ENCODE measurements at regions not wholly inside any gene's neighbourhood (a gene's known extent, or its start where the extent isn't known, plus 50 kb on each side); places are given as distances from the start of the nearest gene placed in this dataset.

- 48% methylated on average over 4 of the region's 4 CpGs for WGBS (ENCODE audit: low lambda C conversion rate)
- H3K27ac ChIP-seq (ENCODE audit: low read depth in 2 of 2, low read length in 1 of 2): no peak overlapping the region; a peak in 1 of 4 replicates
- peaks cover 4% of the 10 kb centered on the region for H3F3A ChIP-seq (replicated peaks; ENCODE audit: insufficient read depth)
- H4K20me1 ChIP-seq (ENCODE audit: insufficient read depth): no peaks in the 10 kb centered on the region
- H3K79me2 ChIP-seq (ENCODE audit: insufficient read depth): no peaks in the 10 kb centered on the region
- H3K4me3 ChIP-seq (ENCODE audit: low read depth in 2 of 2, low read length in 1 of 2): no peak overlapping the region
- H3K9ac ChIP-seq: no peak overlapping the region
- TF ChIP-seq MXI1 (IDR thresholded peaks at IDR 0.05; ENCODE audit: low read depth, low read length) (no peak), SIN3A (IDR thresholded peaks at IDR 0.05; ENCODE audit: borderline replicate concordance, low read depth, low read length) (no peak), NRF1 (IDR thresholded peaks at IDR 0.05; ENCODE audit: low read depth, low read length) (no peak), GABPA (IDR thresholded peaks at IDR 0.05; ENCODE audit: low read depth) (no peak), YY1 (IDR thresholded peaks at IDR 0.05; ENCODE audit: low read depth) (no peak), POLR2AphosphoS5 (IDR thresholded peaks at IDR 0.05; ENCODE audit: low read depth, low read length) (no peak), JUND (IDR thresholded peaks at IDR 0.05) (no peak), TAF1 (IDR thresholded peaks at IDR 0.05; ENCODE audit: borderline replicate concordance, low read depth, low read length) (no peak), ELF1 (IDR thresholded peaks at IDR 0.05) (no peak), RXRA (IDR thresholded peaks at IDR 0.05; ENCODE audit: borderline replicate concordance, low read depth) (no peak), ZBTB33 (IDR thresholded peaks at IDR 0.05; ENCODE audit: borderline replicate concordance, low read depth) (no peak), FOXM1 (IDR thresholded peaks at IDR 0.05; ENCODE audit: low read depth) (no peak), CHD2 (IDR thresholded peaks at IDR 0.05; ENCODE audit: low read length, partially characterized antibody) (no peak), TCF12 (IDR thresholded peaks at IDR 0.05) (no peak), EP300 (IDR thresholded peaks at IDR 0.05; ENCODE audit: borderline replicate concordance in 1 of 2, low read depth in 1 of 2, low read length in 1 of 2) (no peak), MEF2A (IDR thresholded peaks at IDR 0.05; ENCODE audit: borderline replicate concordance, low read depth) (no peak), NFIC (IDR thresholded peaks at IDR 0.05; ENCODE audit: borderline replicate concordance) (no peak)
- TF ChIP-seq, protein P1, sequence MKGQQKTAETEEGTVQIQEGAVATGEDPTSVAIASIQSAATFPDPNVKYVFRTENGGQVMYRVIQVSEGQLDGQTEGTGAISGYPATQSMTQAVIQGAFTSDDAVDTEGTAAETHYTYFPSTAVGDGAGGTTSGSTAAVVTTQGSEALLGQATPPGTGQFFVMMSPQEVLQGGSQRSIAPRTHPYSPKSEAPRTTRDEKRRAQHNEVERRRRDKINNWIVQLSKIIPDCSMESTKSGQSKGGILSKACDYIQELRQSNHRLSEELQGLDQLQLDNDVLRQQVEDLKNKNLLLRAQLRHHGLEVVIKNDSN (IDR thresholded peaks at IDR 0.05; ENCODE audit: borderline replicate concordance, low read depth): no peak
- TF ChIP-seq, protein P2, sequence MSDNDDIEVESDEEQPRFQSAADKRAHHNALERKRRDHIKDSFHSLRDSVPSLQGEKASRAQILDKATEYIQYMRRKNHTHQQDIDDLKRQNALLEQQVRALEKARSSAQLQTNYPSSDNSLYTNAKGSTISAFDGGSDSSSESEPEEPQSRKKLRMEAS (IDR thresholded peaks at IDR 0.05; ENCODE audit: low read depth): no peak
- no peaks in the 10 kb centered on the region for H3K36me3 ChIP-seq (replicated peaks in 1 of 2; ENCODE audit: control insufficient read depth in 1 of 2, insufficient read depth in 2 of 2, low read length in 1 of 2)
- POLR2A ChIA-PET: no interaction called here
- H3K4me2 ChIP-seq: 0 out of 2 replicates have a peak overlapping the region, but pooled peaks have one; percentile 12
- H3K9me2 ChIP-seq: no peaks in the 10 kb centered on the region
- no peaks in the 10 kb centered on the region for H3K4me1 ChIP-seq (ENCODE audit: control insufficient read depth in 1 of 2, insufficient read depth in 2 of 2, low read depth in 1 of 2, low read length in 1 of 2)
- no peak for DNase-seq
- peak overlapping the region; percentile 67 for H2AFZ ChIP-seq (ENCODE audit: low read depth)
- CTCF ChIA-PET: no interaction called here
- H3K27me3 ChIP-seq (ENCODE audit: insufficient read depth): no peaks in the 10 kb centered on the region
- H3K9me3 ChIP-seq: no peaks in the 10 kb centered on the region
Observed at GRCh38 chr6:84556541-84557335, 207.7 kb downstream of the TBX18 start.
